ENCODE measurements at regions not wholly inside any gene's neighbourhood (a gene's known extent, or its start where the extent isn't known, plus 50 kb on each side); places are given as distances from the start of the nearest gene placed in this dataset.

GRCh38 chr12:66768293-66768692 lies 89.4 kb upstream of the GRIP1 start:
- no peak for TF ChIP-seq CTCF (IDR thresholded peaks at IDR 0.05; ENCODE audit: unreplicated experiment)
- Mint-ChIP-seq H3K27me3 (no peaks in the 10 kb centered on the region), H3K4me1 (ENCODE audit: low read depth) (peaks cover 7% of the 10 kb centered on the region), H3K4me3 (ENCODE audit: low read depth) (no peak overlapping the region), H3K36me3 (ENCODE audit: insufficient read depth) (no peaks in the 10 kb centered on the region), H3K9me3 (ENCODE audit: low read depth) (no peaks in the 10 kb centered on the region), H3K27ac (no peak overlapping the region)
- DNase-seq (ENCODE audit: low spot score, unreplicated experiment), result no peak

- no peak for DNase-seq (ENCODE audit: low spot score, unreplicated experiment)
- Mint-ChIP-seq H3K36me3 (ENCODE audit: insufficient read depth) (no peaks in the 10 kb centered on the region), H3K27me3 (no peaks in the 10 kb centered on the region), H3K4me1 (ENCODE audit: low read depth) (peaks cover 2% of the 10 kb centered on the region), H3K9me3 (ENCODE audit: low read depth) (no peaks in the 10 kb centered on the region), H3K4me3 (ENCODE audit: low read depth) (no peak overlapping the region), H3K27ac (no peak overlapping the region)
- TF ChIP-seq CTCF (IDR thresholded peaks at IDR 0.05; ENCODE audit: unreplicated experiment), result no peak
Observed at GRCh38 chr12:66774929-66775328, 96.1 kb upstream of the GRIP1 start.

- DNase-seq (ENCODE audit: low spot score, unreplicated experiment), result no peak
- H3K4me1 Mint-ChIP-seq (ENCODE audit: low read depth), result peaks cover 2% of the 10 kb centered on the region
- no peaks in the 10 kb centered on the region for H3K27me3 Mint-ChIP-seq
- H3K36me3 Mint-ChIP-seq (ENCODE audit: insufficient read depth), result no peaks in the 10 kb centered on the region
- TF ChIP-seq CTCF (IDR thresholded peaks at IDR 0.05; ENCODE audit: unreplicated experiment), result no peak
- H3K9me3 Mint-ChIP-seq (ENCODE audit: low read depth), result no peaks in the 10 kb centered on the region
- H3K4me3 Mint-ChIP-seq (ENCODE audit: low read depth), result no peak overlapping the region
- H3K27ac Mint-ChIP-seq, result no peak overlapping the region
Observed at GRCh38 chr12:66775871-66776270, 97.0 kb upstream of the GRIP1 start.

- no peaks in the 10 kb centered on the region for H3K27me3 Mint-ChIP-seq
- H3K4me1 Mint-ChIP-seq (ENCODE audit: low read depth), result peaks cover 2% of the 10 kb centered on the region
- H3K4me3 Mint-ChIP-seq (ENCODE audit: low read depth), result no peak overlapping the region
- no peaks in the 10 kb centered on the region for H3K9me3 Mint-ChIP-seq (ENCODE audit: low read depth)
- TF ChIP-seq CTCF (IDR thresholded peaks at IDR 0.05; ENCODE audit: unreplicated experiment), result no peak
- H3K27ac Mint-ChIP-seq, result peak overlapping the region; percentile 63
- no peaks in the 10 kb centered on the region for H3K36me3 Mint-ChIP-seq (ENCODE audit: insufficient read depth)
- DNase-seq (ENCODE audit: low spot score, unreplicated experiment), result no peak
Observed at GRCh38 chr12:66776974-66777373, 98.1 kb upstream of the GRIP1 start.

- Mint-ChIP-seq H3K4me3 (ENCODE audit: low read depth) (no peak overlapping the region), H3K4me1 (ENCODE audit: low read depth) (peaks cover 4% of the 10 kb centered on the region), H3K27me3 (no peaks in the 10 kb centered on the region), H3K36me3 (ENCODE audit: insufficient read depth) (no peaks in the 10 kb centered on the region), H3K9me3 (ENCODE audit: low read depth) (no peaks in the 10 kb centered on the region), H3K27ac (no peak overlapping the region)
- TF ChIP-seq CTCF (IDR thresholded peaks at IDR 0.05; ENCODE audit: unreplicated experiment), result no peak
- no peak for DNase-seq (ENCODE audit: low spot score, unreplicated experiment)
Observed at GRCh38 chr12:66779466-66779865, 100.6 kb upstream of the GRIP1 start.
